ENCODE measurements at regions not wholly inside any gene's neighbourhood (a gene's known extent, or its start where the extent isn't known, plus 50 kb on each side); places are given as distances from the start of the nearest gene placed in this dataset.

- TF ChIP-seq CTCF (conservative IDR thresholded peaks at IDR 0.05 in 1 of 2, IDR thresholded peaks at IDR 0.05 in 1 of 2; ENCODE audit: extremely low read depth in 1 of 2, insufficient read depth in 1 of 2, low read depth in 1 of 2, low read length in 2 of 2) = no peak
- TF ChIP-seq EZH2 (IDR thresholded peaks at IDR 0.05; ENCODE audit: borderline replicate concordance, low read length) = no peak
Measured at GRCh38 chr19:30070968-30071632, 129.1 kb downstream of the URI1 start.
